Activated gamma-delta T cell treated with anti-CD3 and anti-CD28 coated beads, Interleukin-2, amount 50 U/mL, for 16 hours (primary cell): ENCODE measurements at regions not wholly inside any gene's neighbourhood (a gene's known extent, or its start where the extent isn't known, plus 50 kb on each side); places are given as distances from the start of the nearest gene placed in this dataset.

Source experiments
- DNase-seq: peaks from one replicate; pipeline ENCODE4 v3.0.0-alpha.2; 2020; ENCODE audit warnings: low read depth

GRCh38 chr20:24102749-24103333 lies 114.3 kb upstream of the GGTLC1 start:
- no peak for DNase-seq

- no peak for DNase-seq
Observed at GRCh38 chr20:24102290-24102689, 113.7 kb upstream of the GGTLC1 start.

- peak; percentile 42 for DNase-seq
Observed at GRCh38 chr20:24100370-24101011, 111.9 kb upstream of the GGTLC1 start.

- no peak for DNase-seq
Observed at GRCh38 chr20:24098886-24099285, 110.3 kb upstream of the GGTLC1 start.

GRCh38 chr20:24097506-24098245 lies 109.1 kb upstream of the GGTLC1 start:
- DNase-seq = no peak

- DNase-seq = no peak
Observed at GRCh38 chr20:24096864-24097450, 108.4 kb upstream of the GGTLC1 start.

GRCh38 chr20:24096264-24096663 lies 107.7 kb upstream of the GGTLC1 start:
- DNase-seq = no peak

- DNase-seq = no peak
Observed at GRCh38 chr20:24095756-24096155, 107.2 kb upstream of the GGTLC1 start.

- no peak for DNase-seq
Observed at GRCh38 chr20:24095303-24095702, 106.7 kb upstream of the GGTLC1 start.

GRCh38 chr20:24089576-24089975 lies 101.0 kb upstream of the GGTLC1 start:
- DNase-seq = no peak

GRCh38 chr20:24086121-24086520 lies 97.5 kb upstream of the GGTLC1 start:
- DNase-seq = no peak

- no peak for DNase-seq
Observed at GRCh38 chr20:24084281-24084680, 95.7 kb upstream of the GGTLC1 start.

GRCh38 chr20:24081077-24081476 lies 92.5 kb upstream of the GGTLC1 start:
- no peak for DNase-seq

- no peak for DNase-seq
Observed at GRCh38 chr20:24079661-24080412, 91.3 kb upstream of the GGTLC1 start.

- DNase-seq = no peak
Observed at GRCh38 chr20:24077145-24077544, 88.6 kb upstream of the GGTLC1 start.

GRCh38 chr20:24070679-24071078 lies 82.1 kb upstream of the GGTLC1 start:
- DNase-seq = no peak

- DNase-seq = no peak
Observed at GRCh38 chr20:24066076-24066700, 77.6 kb upstream of the GGTLC1 start.

- DNase-seq = no peak
Observed at GRCh38 chr20:24064915-24065314, 76.3 kb upstream of the GGTLC1 start.

GRCh38 chr20:24064092-24064491 lies 75.5 kb upstream of the GGTLC1 start:
- no peak for DNase-seq

GRCh38 chr20:24063100-24063499 lies 74.5 kb upstream of the GGTLC1 start:
- DNase-seq = no peak

GRCh38 chr20:24060851-24061590 lies 72.4 kb upstream of the GGTLC1 start:
- DNase-seq = no peak
